MM.1S (cell line): ENCODE measurements at regions not wholly inside any gene's neighbourhood (a gene's known extent, or its start where the extent isn't known, plus 50 kb on each side); places are given as distances from the start of the nearest gene placed in this dataset.

Experiments used
- CTCF ChIP-seq: fragments of 300-600 bp; sonication (generic); IDR thresholded peaks from 2 replicates; pipeline ENCODE4 v1.5.1; 2016; ENCODE audit warnings: antibody characterized with exemption, low read length, mixed read lengths
- EZH2 ChIP-seq: fragments of 300-600 bp; sonication (generic); optimal IDR thresholded peaks from 2 replicates; pipeline ENCODE3; 2017; ENCODE audit warnings: low read depth, mild to moderate bottlenecking, antibody characterized with exemption, low read length, mixed read lengths
- EZH2phosphoT487 ChIP-seq: fragments of 300-600 bp; sonication (generic); IDR thresholded peaks from 2 replicates; pipeline ENCODE4 v1.6.1; 2018; ENCODE audit warnings: antibody characterized with exemption, low read length

DNA sequence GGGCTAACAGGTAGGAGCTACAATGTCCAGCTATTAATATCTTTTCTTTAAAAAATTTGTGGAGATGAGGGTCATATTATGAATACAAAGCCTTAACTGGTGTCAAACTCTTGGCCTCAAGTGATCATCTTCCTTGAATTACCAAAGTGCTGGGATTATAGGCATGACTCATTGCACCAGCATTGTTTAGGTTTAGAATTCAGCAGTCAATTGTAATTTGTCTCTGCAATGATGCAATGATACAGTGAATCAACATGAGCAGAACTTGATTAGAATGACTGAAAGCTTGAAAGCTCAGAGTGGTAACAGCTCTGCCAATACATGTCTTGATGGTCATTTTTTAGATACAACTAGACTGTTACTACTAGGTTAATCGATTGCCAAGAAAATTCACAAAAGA lies 752.8 kb upstream of the MIR17HG start:
- no peak for TF ChIP-seq CTCF
- no peak for TF ChIP-seq EZH2phosphoT487
- TF ChIP-seq EZH2, result no peak
